GM12878 (cell line): ENCODE measurements at regions not wholly inside any gene's neighbourhood (a gene's known extent, or its start where the extent isn't known, plus 50 kb on each side); places are given as distances from the start of the nearest gene placed in this dataset.

Experiments
- ATAC-seq: fragments of 200-7000 bp; cut with Tn5 transposase; 3 replicates; pipeline ENCODE4 v1.9.1; 2020; ENCODE audit warnings: mild to moderate bottlenecking, moderate library complexity
- BruUV-seq: library from RNA; stranded (reverse); fragments of 400-500 nt; replicated peaks from 2 replicates; lab custom pipeline; 2021; lab: Mats Ljungman, UMichigan
- CTCF ChIA-PET: fragments of 300-600 bp; sonication (Branson Sonifier 250); formaldehyde crosslinking; extraction: SDS; loops from one replicate; lab custom pipeline; 2021; ENCODE audit warnings: inconsistent platforms; lab: Yijun Ruan, JAX
- POLR2A ChIA-PET: fragments of 350-600 bp; formaldehyde crosslinking; extraction: SDS; loops from one replicate; lab custom pipeline; 2021; ENCODE audit warnings: inconsistent platforms; lab: Charles Lee
- RAD21 ChIA-PET: fragments of 300-600 bp; sonication (Branson Sonifier 250); formaldehyde crosslinking; loops from one replicate; lab custom pipeline; 2023; ENCODE audit warnings: antibody characterized with exemption; ENCODE audit not compliant: unreplicated experiment; lab: Charles Lee
- SMC1A ChIA-PET: fragments of 300-600 bp; sonication (Branson Sonifier 250); formaldehyde crosslinking; loops from one replicate; lab custom pipeline; 2023; ENCODE audit not compliant: unreplicated experiment, uncharacterized antibody; lab: Charles Lee
- DNase-seq: peaks from one replicate; pipeline ENCODE4 v3.0.0-alpha.2; 2011; ENCODE audit warnings: low read depth, low spot score
- FAIRE-seq: peaks from 3 replicates; lab custom pipeline; 2011; peaks lifted over from hg19 to GRCh38; lab: Jason Lieb, UNC
- H2AFZ ChIP-seq: 2 replicates; pipeline ENCODE4 v1.6.0; 2011; ENCODE audit warnings: low read depth, low read length, control low read depth; ENCODE audit not compliant: control insufficient read depth
- H3K27ac ChIP-seq: 2 replicates; pipeline ENCODE4 v1.5.1; 2011; ENCODE audit warnings: control low read depth; ENCODE audit not compliant: control insufficient read depth, insufficient read depth
- H3K27me3 ChIP-seq, 2 experiments: replicated peaks in 1 of 2; 2 replicates each; pipeline versions ENCODE4 v1.6.0 to v1.6.1; 2011; ENCODE audit warnings: low read length in 1 of 2; ENCODE audit not compliant: control insufficient read depth in 2 of 2, insufficient read depth in 2 of 2
- H3K36me3 ChIP-seq, 2 experiments: 2 replicates each; pipeline ENCODE4 v1.5.1; 2011; ENCODE audit warnings: low read length in 1 of 2; ENCODE audit not compliant: control insufficient read depth in 2 of 2, insufficient read depth in 2 of 2
- H3K4me1 ChIP-seq: 2 replicates; pipeline ENCODE4 v1.6.1; 2011; ENCODE audit warnings: mild to moderate bottlenecking, low read length, moderate library complexity, mixed read lengths; ENCODE audit not compliant: control insufficient read depth, insufficient read depth
- H3K4me2 ChIP-seq: 2 replicates; pipeline ENCODE4 v1.6.0; 2011; ENCODE audit warnings: control low read depth; ENCODE audit not compliant: control insufficient read depth, insufficient read depth
- H3K4me3 ChIP-seq: fragments of 200-600 bp; sonication (generic); 2 replicates; pipeline ENCODE4 v1.5.1; 2016
- H3K79me2 ChIP-seq: 2 replicates; pipeline ENCODE4 v1.6.0; 2011; ENCODE audit warnings: low read length; ENCODE audit not compliant: control insufficient read depth, insufficient read depth
- H3K9ac ChIP-seq: 2 replicates; pipeline ENCODE4 v1.8.0; 2011; ENCODE audit warnings: low read length, control low read depth, mixed read lengths; ENCODE audit not compliant: control insufficient read depth, insufficient read depth
- H3K9me3 ChIP-seq: replicated peaks from 3 replicates; pipeline ENCODE4 v1.5.1; 2011; ENCODE audit warnings: mild to moderate bottlenecking, low read length; ENCODE audit not compliant: control insufficient read depth, insufficient read depth
- H4K20me1 ChIP-seq: 2 replicates; pipeline ENCODE4 v1.6.0; 2011; ENCODE audit not compliant: control insufficient read depth, insufficient read depth
- BCL11A ChIP-seq: IDR thresholded peaks from 2 replicates; pipeline ENCODE4 v1.6.1; 2011; ENCODE audit warnings: low read depth, low read length
- BRCA1 ChIP-seq: IDR thresholded peaks from 2 replicates; pipeline ENCODE4 v1.6.1; 2011; ENCODE audit warnings: low read depth, low read length, improper control_type of control experiment
- CREB1 ChIP-seq: IDR thresholded peaks from 2 replicates; pipeline ENCODE4 v1.6.1; 2012; ENCODE audit warnings: low read depth, mild to moderate bottlenecking, inconsistent platforms
- E2F4 ChIP-seq: IDR thresholded peaks from 2 replicates; pipeline ENCODE4 v1.6.1; 2012; ENCODE audit warnings: low read depth, low read length, improper control_type of control experiment
- EZH2 ChIP-seq: IDR thresholded peaks from 2 replicates; pipeline ENCODE4 v1.6.1; 2012; ENCODE audit warnings: low read depth, mild to moderate bottlenecking, control low read depth, inconsistent platforms, low read length, borderline replicate concordance; ENCODE audit not compliant: control insufficient read depth
- HDGF ChIP-seq: fragments of 450-650 bp; IDR thresholded peaks from 2 replicates; pipeline ENCODE4 v1.6.1; 2016; ENCODE audit warnings: antibody characterized with exemption
- HSF1 ChIP-seq: fragments of 150-350 bp; IDR thresholded peaks from 2 replicates; pipeline ENCODE4 v1.6.1; 2014; ENCODE audit warnings: mild to moderate bottlenecking, low read depth, low read length
- IKZF2 ChIP-seq, 2 experiments: fragments of 450-650 bp; IDR thresholded peaks; 2 replicates each; pipeline ENCODE4 v1.6.1; 2017; ENCODE audit warnings: mild to moderate bottlenecking in 2 of 2, moderate library complexity in 2 of 2
- MXI1 ChIP-seq: fragments of 150-350 bp; IDR thresholded peaks from 2 replicates; pipeline ENCODE4 v1.6.1; 2011; ENCODE audit warnings: low read depth, mild to moderate bottlenecking, inconsistent platforms, low read length, improper control_type of control experiment
- RAD21 ChIP-seq: IDR thresholded peaks from 2 replicates; pipeline ENCODE4 v1.6.1; 2011; ENCODE audit warnings: mild to moderate bottlenecking, low read depth, low read length, moderate library complexity; ENCODE audit not compliant: insufficient read depth
- RAD51 ChIP-seq: fragments of 450-650 bp; IDR thresholded peaks from 2 replicates; pipeline ENCODE4 v1.6.1; 2016; ENCODE audit warnings: moderate library complexity, mild to moderate bottlenecking, inconsistent platforms
- RELA ChIP-seq: fragments of 450-650 bp; IDR thresholded peaks from 2 replicates; pipeline ENCODE4 v1.8.0; 2014; ENCODE audit warnings: borderline replicate concordance; ENCODE audit not compliant: partially characterized antibody
- SMAD5 ChIP-seq: IDR thresholded peaks from 2 replicates; pipeline ENCODE4 v1.6.1; 2016; ENCODE audit warnings: antibody characterized with exemption, low read depth
- SREBF1 ChIP-seq: IDR thresholded peaks from 2 replicates; pipeline ENCODE4 v1.6.1; 2012; ENCODE audit warnings: mild to moderate bottlenecking, low read length
- TCF3 ChIP-seq: IDR thresholded peaks from 2 replicates; pipeline ENCODE4 v1.6.1; 2012; ENCODE audit warnings: low read depth, mild to moderate bottlenecking, low read length, borderline replicate concordance; ENCODE audit not compliant: insufficient read depth
- USF1 ChIP-seq: IDR thresholded peaks from 2 replicates; pipeline ENCODE4 v1.6.1; 2011; ENCODE audit warnings: borderline replicate concordance, low read depth, mild to moderate bottlenecking, moderate library complexity, mixed read lengths, low read length; ENCODE audit not compliant: insufficient read depth; ENCODE audit errors: extremely low read length
- ZNF622 ChIP-seq: fragments of 450-650 bp; IDR thresholded peaks from 2 replicates; pipeline ENCODE4 v1.6.1; 2017; ENCODE audit warnings: mild to moderate bottlenecking, inconsistent platforms
- ZNF687 ChIP-seq: fragments of 450-650 bp; IDR thresholded peaks from 2 replicates; pipeline ENCODE4 v1.6.1; 2017; ENCODE audit warnings: mild to moderate bottlenecking, moderate library complexity
- WGBS: methylation state at CpG from one replicate; pipeline ENCODE4 v1.1.6; 2016; ENCODE audit warnings: low lambda C conversion rate; ENCODE audit not compliant: insufficient replicate concordance, insufficient coverage; ENCODE audit errors: missing lambda C conversion rate; 5-methylcytosine and 5-hydroxymethylcytosine counted together
- in situ Hi-C: fragments of 300-500 bp; cut with MboI; formaldehyde crosslinking; loops from 9 replicates; pipeline ENCODE4 v1.14.3; 2018; ENCODE audit warnings: mixed read lengths
- intact Hi-C: fragments of 100-400 bp; cut with micrococcal nuclease; formaldehyde crosslinking; loops from one replicate; pipeline ENCODE4 v1.14.2; 2022; ENCODE audit not compliant: unreplicated experiment

GRCh38 chr13:87094646-87095045, 576.5 kb upstream of the SLITRK5 start (continued):
- TF ChIP-seq E2F4 (no peak), RELA (no peak)

- BruUV-seq = no TSS peak
- no peak overlapping the region for H3K4me2 ChIP-seq
- no peaks in the 10 kb centered on the region for H3K27me3 ChIP-seq
- H3K36me3 ChIP-seq = no peaks in the 10 kb centered on the region
- POLR2A ChIA-PET = no interaction called here
- in situ Hi-C loops (no loop called here), intact Hi-C loops (no loop called here)
- ATAC-seq = no peak
- no peak for DNase-seq
- no peaks in the 10 kb centered on the region for H4K20me1 ChIP-seq
- TF ChIP-seq USF1 (no peak), SREBF1 (no peak), BRCA1 (no peak), BCL11A (no peak), CREB1 (no peak), TCF3 (no peak), EZH2 (no peak), MXI1 (no peak), RAD51 (no peak), SMAD5 (no peak), HDGF (no peak), ZNF622 (no peak), ZNF687 (no peak), HSF1 (no peak), IKZF2 (IDR thresholded peaks at IDR 0.05) (no peak), RAD21 (no peak)
- H3K9ac ChIP-seq = no peak overlapping the region
- RAD21 ChIA-PET = no interaction called here
- no peaks in the 10 kb centered on the region for H3K4me1 ChIP-seq
- CTCF ChIA-PET = no interaction called here
- H3K27ac ChIP-seq = no peak overlapping the region
- no peak overlapping the region for H3K4me3 ChIP-seq
- no peak overlapping the region for H2AFZ ChIP-seq
- H3K79me2 ChIP-seq = no peaks in the 10 kb centered on the region
- 38% methylated on average over 5 of the region's 5 CpGs for WGBS
- no peaks in the 10 kb centered on the region for H3K9me3 ChIP-seq
- FAIRE-seq = no peak
- SMC1A ChIA-PET = no interaction called here
Measured at GRCh38 chr13:87100431-87100830, 570.7 kb upstream of the SLITRK5 start.
